NCI-H524 treated with DMSO at 0.1 percent for 48 hours (cell line): ENCODE measurements at regions not wholly inside any gene's neighbourhood (a gene's known extent, or its start where the extent isn't known, plus 50 kb on each side); places are given as distances from the start of the nearest gene placed in this dataset.
"Not testable (repeated sequence)": the region's sequence is repeated elsewhere in the genome, so short reads cannot be mapped to it uniquely, and the experiment has no call there.

Source experiments
- DNase-seq: peaks from one replicate; lab custom pipeline; 2025; lab: John Stamatoyannopoulos, UW

- peak; percentile 21 for DNase-seq
These were observed 68.8 kb upstream of the IYD start for GRCh38 chr6:150299873-150300485.

GRCh38 chr6:150301846-150302519 is 66.8 kb upstream of the IYD start:
- no peak for DNase-seq

DNA sequence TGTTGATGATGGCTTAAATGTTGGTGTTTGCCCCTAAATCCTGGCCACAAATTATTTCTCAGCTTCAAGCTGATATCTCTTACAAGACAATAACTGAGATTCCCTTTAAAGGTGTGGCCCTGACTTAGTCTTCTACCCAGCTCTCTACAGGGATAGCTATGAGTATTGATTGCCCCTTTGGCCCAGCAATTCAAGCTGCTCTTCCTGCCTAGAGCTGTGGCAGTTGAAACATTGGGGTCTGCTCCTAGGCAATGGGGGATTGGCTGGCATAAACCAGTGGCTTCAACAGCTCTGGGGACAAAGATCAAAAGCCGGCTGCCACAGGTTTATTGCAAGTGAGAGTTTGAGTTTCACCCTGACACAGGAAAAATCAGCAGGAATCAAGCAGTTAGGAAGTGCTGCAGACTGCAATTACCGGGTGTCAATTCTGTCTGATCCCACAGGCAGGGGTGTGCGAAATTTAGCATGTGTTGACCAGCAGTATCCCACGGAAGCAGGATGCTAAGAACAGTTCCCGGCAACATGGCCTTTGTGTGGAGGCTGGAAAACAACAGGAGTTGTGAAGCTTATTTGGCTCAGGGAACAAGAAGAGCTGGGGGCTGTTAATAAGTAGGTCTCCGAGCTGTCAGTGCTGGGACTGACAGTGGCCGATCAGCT is 66.2 kb upstream of the IYD start:
- no peak for DNase-seq

- no peak for DNase-seq
These were observed 65.6 kb upstream of the IYD start for GRCh38 chr6:150303256-150303655.

DNA sequence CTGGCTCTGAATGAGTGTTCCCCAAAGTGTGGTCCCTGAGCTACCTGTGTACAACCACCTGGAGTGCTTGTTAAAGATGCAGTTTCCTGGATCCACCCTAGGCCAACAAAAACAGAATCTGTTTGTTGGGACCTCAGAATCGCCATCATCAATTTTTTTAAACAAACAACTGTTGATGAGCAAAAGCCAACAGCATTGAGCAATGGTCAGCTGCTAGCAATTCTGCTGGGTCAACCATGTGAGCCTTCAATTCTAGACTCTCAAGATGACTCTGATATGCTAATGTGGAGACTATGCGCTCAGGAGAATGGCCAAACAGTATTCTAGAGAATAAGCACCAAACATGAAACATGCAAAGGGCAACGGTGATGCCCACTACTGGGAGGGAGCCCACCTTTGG is 64.4 kb upstream of the IYD start:
- no peak for DNase-seq

- no peak for DNase-seq
These were observed 62.5 kb upstream of the IYD start for GRCh38 chr6:150306290-150306689.

DNA sequence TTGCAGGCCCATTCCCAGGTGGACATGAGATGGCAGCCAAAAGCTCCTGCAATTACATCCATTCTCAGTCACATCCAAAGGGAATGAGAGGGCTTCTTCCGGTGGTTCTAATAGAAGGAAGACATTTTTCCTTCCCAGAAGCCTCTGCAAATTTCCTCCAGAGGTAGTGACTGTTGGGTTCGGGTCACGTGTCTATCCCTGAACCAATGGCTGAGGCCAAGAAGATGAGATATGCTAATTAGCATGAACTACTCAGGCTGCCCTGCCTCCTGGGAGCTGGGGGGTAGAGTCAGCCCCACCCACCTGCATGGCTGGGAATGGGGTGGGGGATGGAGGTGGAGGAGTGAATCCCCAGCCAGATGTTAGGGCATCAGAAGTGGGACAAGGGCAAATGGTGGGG is 61.3 kb upstream of the IYD start:
- no peak for DNase-seq

GRCh38 chr6:150308812-150309645 is 59.8 kb upstream of the IYD start:
- no peak for DNase-seq

DNA sequence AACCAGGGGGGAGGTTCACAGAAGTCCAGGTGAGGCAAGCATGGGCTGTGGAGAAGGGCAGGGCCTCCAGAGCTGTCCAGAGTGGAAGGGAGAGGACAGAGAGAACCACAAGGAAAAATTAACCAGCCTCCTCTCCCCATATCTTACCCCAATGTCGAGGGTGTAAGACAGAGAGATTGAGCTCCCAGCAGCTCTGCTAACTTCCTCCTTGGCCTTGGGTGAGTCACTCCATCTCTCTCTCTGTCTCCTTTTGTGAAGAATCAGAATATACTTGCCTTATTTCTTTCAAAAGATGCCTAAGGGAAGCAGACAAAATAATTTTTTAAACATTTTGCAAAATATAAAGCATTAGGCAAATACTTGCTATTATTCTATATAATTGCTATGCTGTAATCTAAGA is 58.3 kb upstream of the IYD start:
- no peak for DNase-seq

GRCh38 chr6:150311149-150311944 is 57.5 kb upstream of the IYD start:
- DNase-seq = not testable (repeated sequence)

- DNase-seq = no peak
These were observed 56.4 kb upstream of the IYD start for GRCh38 chr6:150312395-150312794.

DNA sequence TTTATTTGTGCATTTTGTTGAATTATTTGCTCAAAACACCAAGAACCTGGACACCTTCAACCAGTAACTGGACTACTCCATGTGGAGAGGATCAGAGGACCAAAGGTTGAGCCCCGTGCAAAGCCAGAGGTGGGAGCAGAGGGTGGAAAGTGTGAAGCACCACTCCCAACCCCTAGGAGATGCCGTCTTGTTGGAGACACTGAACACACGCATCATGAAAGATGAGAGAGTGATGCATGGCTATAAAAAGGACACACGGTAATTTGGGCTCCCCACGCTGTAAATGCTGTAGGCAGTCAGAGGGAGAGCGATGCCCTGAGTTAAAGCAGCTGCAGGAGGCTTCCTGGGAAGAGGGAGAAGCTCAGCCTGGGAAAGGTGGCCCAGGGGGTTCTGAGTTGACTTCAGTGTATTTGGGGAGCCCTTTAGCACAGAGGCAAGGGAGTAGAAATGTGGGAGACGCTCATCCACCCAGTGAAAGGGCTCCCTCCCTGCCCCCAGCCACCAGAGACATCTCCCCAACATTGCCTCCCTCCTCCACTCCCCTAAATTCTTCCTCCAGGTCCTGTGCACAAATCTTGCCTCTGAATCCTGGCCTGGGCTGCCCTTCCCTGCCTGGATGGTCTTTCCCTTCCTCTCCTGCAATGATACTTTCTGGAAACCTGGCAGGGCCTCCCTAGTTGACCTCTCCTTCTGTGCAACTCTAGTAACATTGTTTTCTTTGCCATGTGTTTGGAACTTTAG is 55.8 kb upstream of the IYD start:
- no peak for DNase-seq

GRCh38 chr6:150313781-150314180 is 55.0 kb upstream of the IYD start:
- peak; percentile 2 for DNase-seq

DNA sequence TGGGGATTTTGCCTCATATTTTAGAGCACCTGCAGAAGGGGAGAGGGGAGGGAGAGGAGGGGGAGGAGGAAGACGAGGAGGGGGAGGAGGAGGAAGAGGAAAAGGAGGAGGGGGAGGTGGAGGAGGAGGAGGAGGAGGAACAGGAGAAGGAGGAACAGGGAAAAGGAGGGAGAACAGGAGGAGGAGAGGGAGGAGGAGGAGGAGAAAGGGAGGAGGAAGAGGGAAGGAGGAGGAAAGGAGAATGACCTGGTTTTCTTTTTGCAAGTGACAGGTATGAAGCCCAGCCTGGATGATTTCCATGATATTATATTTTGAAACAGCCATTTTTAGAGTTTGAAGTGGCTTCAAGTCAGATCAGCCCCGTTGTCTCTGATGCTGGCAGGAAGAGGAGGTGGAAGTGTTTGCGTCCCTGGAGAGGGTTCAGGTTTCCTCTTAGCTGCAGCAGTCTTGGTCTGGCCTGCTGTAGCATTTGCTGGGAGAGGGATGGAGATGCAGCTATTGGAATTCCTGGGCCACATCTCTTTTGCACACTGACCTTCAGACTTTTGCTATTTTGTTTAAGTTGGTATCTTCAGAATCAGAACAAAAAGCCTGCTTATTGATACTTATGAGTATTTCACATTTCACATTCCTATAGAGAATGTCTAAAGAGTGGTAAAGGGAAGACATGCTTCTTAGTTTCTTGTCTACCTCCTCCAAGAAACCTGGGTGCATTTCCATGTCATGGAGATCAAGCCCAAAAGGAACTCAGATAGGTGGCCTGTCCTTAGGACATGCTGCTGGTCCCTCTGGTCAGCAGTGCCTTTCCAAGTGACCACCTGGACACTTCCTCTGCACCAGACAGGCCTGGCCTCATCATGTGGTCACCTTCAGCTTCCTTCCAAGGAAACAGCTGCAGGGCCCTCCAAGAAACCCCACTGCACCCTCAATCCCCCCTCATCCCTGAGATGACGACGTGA is 54.3 kb upstream of the IYD start:
- DNase-seq = peak; percentile 10

DNA sequence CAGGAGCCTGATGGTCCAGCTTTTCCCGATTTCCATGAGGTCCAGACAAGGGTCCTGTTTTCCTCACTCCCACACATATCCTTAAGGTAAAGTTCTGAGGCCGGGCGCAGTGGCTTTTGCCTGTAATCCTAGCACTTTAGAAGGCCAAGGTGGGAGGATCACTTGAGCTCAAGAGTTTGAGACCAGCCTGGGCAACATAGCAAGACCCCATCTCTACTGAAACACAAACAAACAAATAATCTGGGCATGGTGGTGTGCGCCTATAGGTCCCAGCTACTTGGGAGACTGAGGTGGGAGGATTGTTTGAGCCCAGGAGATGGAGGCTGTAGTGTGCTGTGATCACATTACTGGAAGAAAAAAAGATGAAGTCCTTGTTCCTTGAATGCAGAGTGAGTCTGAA is 53.2 kb upstream of the IYD start:
- DNase-seq = no peak

GRCh38 chr6:150316936-150317335 is 51.9 kb upstream of the IYD start:
- no peak for DNase-seq
